B cell (primary cell): ENCODE measurements at regions not wholly inside any gene's neighbourhood (a gene's known extent, or its start where the extent isn't known, plus 50 kb on each side); places are given as distances from the start of the nearest gene placed in this dataset.

ENCODE experiments used
- ATAC-seq: fragments of 200-7000 bp; cut with Tn5 transposase; one replicate; pipeline ENCODE4 v1.10.0; 2021; ENCODE audit warnings: low read depth, mild to moderate bottlenecking, moderate number of reproducible peaks, moderate library complexity
- CTCF ChIA-PET: fragments of 350-600 bp; sonication (Branson Sonifier 250); formaldehyde crosslinking; loops from one replicate; lab custom pipeline; 2021; ENCODE audit warnings: antibody characterized with exemption, inconsistent platforms; lab: Charles Lee
- POLR2A ChIA-PET: fragments of 350-600 bp; sonication (Branson Sonifier 250); formaldehyde crosslinking; loops from one replicate; lab custom pipeline; 2021; ENCODE audit warnings: antibody characterized with exemption; lab: Charles Lee
- DNase-seq: peaks from one replicate; pipeline ENCODE4 v3.0.0; 2013
- H2AFZ ChIP-seq: 2 replicates; pipeline ENCODE4 v1.6.1; 2012; ENCODE audit warnings: mild to moderate bottlenecking, low read depth, low read length; ENCODE audit not compliant: insufficient read depth, poor library complexity, severe bottlenecking
- H3K27ac ChIP-seq, 2 donors: 1 replicate in 1 of 2; 2 replicates in 1 of 2; pipeline ENCODE4 v1.5.1; 2012 to 2013; ENCODE audit warnings: low read length in 2 of 2, mild to moderate bottlenecking in 2 of 2, moderate library complexity in 1 of 2
- H3K27me3 ChIP-seq, 4 experiments: fragments of 200-600 bp in 1 of 4; sonication (generic) in 1 of 4; replicated peaks in 1 of 4; 1 replicate in 2 of 4; 2 replicates in 2 of 4; pipeline versions ENCODE4 v1.6.1 to v1.7.0; 2013 to 2016; ENCODE audit warnings: low read length in 3 of 4, mild to moderate bottlenecking in 2 of 4, mixed read lengths in 1 of 4, moderate library complexity in 1 of 4; ENCODE audit not compliant: insufficient read depth in 4 of 4, control insufficient read depth in 3 of 4; ENCODE audit errors: control extremely low read depth in 1 of 4
- H3K36me3 ChIP-seq, 2 experiments: replicated peaks in 1 of 2; 1 replicate in 1 of 2; 2 replicates in 1 of 2; pipeline versions ENCODE4 v1.6.1 to v1.7.1; 2013; ENCODE audit warnings: low read length in 1 of 2; ENCODE audit not compliant: insufficient read depth in 2 of 2, control insufficient read depth in 1 of 2; ENCODE audit errors: control extremely low read depth in 1 of 2, extremely low read depth in 1 of 2
- H3K4me1 ChIP-seq, 2 donors: fragments of 200-600 bp in 1 of 2; sonication (generic) in 1 of 2; 1 replicate in 1 of 2; 2 replicates in 1 of 2; pipeline versions ENCODE4 v1.5.1 to v1.6.1; 2013 to 2017; ENCODE audit warnings: low read length in 2 of 2; ENCODE audit not compliant: control insufficient read depth in 2 of 2, insufficient read depth in 2 of 2
- H3K4me2 ChIP-seq: replicated peaks from 2 replicates; pipeline ENCODE3; 2012; ENCODE audit warnings: mild to moderate bottlenecking, low read depth, low read length; ENCODE audit not compliant: poor library complexity, severe bottlenecking
- H3K4me3 ChIP-seq, 5 experiments: fragments of 200-600 bp in 1 of 5; sonication (generic) in 1 of 5; 1 replicate in 3 of 5; 2 replicates in 2 of 5; pipeline versions ENCODE4 v1.5.1 to v1.7.0; 2011 to 2016; ENCODE audit warnings: low read length in 4 of 5, mild to moderate bottlenecking in 4 of 5, low read depth in 2 of 5, control low read depth in 1 of 5, moderate library complexity in 1 of 5; ENCODE audit not compliant: insufficient read depth in 1 of 5; ENCODE audit errors: control extremely low read depth in 1 of 5, extremely low read depth in 1 of 5
- H3K79me2 ChIP-seq: fragments of 200-600 bp; sonication (generic); one replicate; pipeline ENCODE4 v1.6.0; 2016; ENCODE audit warnings: low read length; ENCODE audit not compliant: control insufficient read depth, insufficient read depth
- H3K9ac ChIP-seq: fragments of 200-600 bp; sonication (generic); 2 replicates; pipeline ENCODE4 v1.6.1; 2017; ENCODE audit warnings: mild to moderate bottlenecking, low read length, moderate library complexity
- H3K9me3 ChIP-seq, 3 donors: one replicate each; pipeline versions ENCODE4 v1.6.1 to v1.7.1; 2013; ENCODE audit warnings: low read length in 2 of 3; ENCODE audit not compliant: control insufficient read depth in 2 of 3, insufficient read depth in 1 of 3; ENCODE audit errors: control extremely low read depth in 1 of 3
- H4K20me1 ChIP-seq: 2 replicates; pipeline ENCODE4 v1.6.0; 2012; ENCODE audit warnings: mild to moderate bottlenecking, low read length; ENCODE audit not compliant: insufficient read depth, control insufficient read depth, poor library complexity, severe bottlenecking
- H3K27ac Mint-ChIP-seq: one replicate; pipeline ENCODE4 v1.8.0; 2021; ENCODE audit warnings: mixed read lengths
- H3K27me3 Mint-ChIP-seq: one replicate; pipeline ENCODE4 v1.8.0; 2021; ENCODE audit warnings: mixed read lengths
- H3K4me1 Mint-ChIP-seq: one replicate; pipeline ENCODE4 v1.8.0; 2021; ENCODE audit warnings: mixed read lengths
- H3K4me3 Mint-ChIP-seq: one replicate; pipeline ENCODE4 v1.8.0; 2021; ENCODE audit warnings: mixed read lengths
- H3K9me3 Mint-ChIP-seq: one replicate; pipeline ENCODE4 v1.8.0; 2022; ENCODE audit warnings: mixed read lengths; ENCODE audit not compliant: insufficient read depth
- EZH2 ChIP-seq: IDR thresholded peaks from 2 replicates; pipeline ENCODE4 v1.6.1; 2012; ENCODE audit warnings: borderline replicate concordance, low read depth, mild to moderate bottlenecking, moderate library complexity, low read length; ENCODE audit not compliant: insufficient read depth, poor library complexity, severe bottlenecking
- WGBS: methylation state at CpG from one replicate; pipeline ENCODE4 v1.1.5; 2013; ENCODE audit warnings: missing lambda C conversion rate; ENCODE audit not compliant: insufficient coverage; 5-methylcytosine and 5-hydroxymethylcytosine counted together
- intact Hi-C: fragments of 100-400 bp; cut with micrococcal nuclease; formaldehyde crosslinking; loops from one replicate; pipeline ENCODE4 v1.10.0; 2022
- TF ChIP-seq, protein P1 (sequence below): fragments of 200-600 bp; IDR thresholded peaks from one replicate; pipeline ENCODE4 v1.8.0; 2022; ENCODE audit warnings: antibody characterized with exemption, mild to moderate bottlenecking

DNA sequence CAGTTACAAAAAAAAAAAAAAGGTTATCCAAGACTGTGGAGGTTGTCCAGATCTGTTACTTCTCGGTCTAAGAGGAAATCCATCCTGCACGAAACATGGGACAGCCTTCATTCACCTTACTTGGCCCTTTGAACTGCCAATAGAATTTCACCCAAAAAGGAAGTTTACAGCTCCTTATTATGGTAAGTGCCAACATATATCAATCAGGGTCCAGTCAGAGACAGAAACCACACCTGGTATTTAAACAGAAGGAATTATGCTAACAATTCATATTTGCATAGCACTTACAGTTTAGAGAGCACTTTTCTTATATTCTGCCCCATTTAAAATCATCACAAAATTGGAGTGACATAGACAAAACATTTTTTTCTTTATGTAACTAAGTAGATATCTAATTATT, 93.6 kb upstream of the PTPN3 start:
- Histone ChIP-seq H3K27me3 (peaks cover 0 to 3% (median 0%) of the 10 kb centered on the region in 4 experiments), H3K27ac (no peak overlapping the region), H3K9me3 (peaks cover 0 to 2% (median 0%) of the 10 kb centered on the region in 3 donors), H3K4me2 (no peak overlapping the region), H3K4me3 (no peak overlapping the region), H4K20me1 (no peaks in the 10 kb centered on the region), H3K36me3 (no peaks in the 10 kb centered on the region), H3K4me1 (no peaks in the 10 kb centered on the region), H3K9ac (no peak overlapping the region), H3K79me2 (no peaks in the 10 kb centered on the region), H2AFZ (no peak overlapping the region)
- DNase-seq (no peak), ATAC-seq (no peak)
- TF ChIP-seq, protein P1, sequence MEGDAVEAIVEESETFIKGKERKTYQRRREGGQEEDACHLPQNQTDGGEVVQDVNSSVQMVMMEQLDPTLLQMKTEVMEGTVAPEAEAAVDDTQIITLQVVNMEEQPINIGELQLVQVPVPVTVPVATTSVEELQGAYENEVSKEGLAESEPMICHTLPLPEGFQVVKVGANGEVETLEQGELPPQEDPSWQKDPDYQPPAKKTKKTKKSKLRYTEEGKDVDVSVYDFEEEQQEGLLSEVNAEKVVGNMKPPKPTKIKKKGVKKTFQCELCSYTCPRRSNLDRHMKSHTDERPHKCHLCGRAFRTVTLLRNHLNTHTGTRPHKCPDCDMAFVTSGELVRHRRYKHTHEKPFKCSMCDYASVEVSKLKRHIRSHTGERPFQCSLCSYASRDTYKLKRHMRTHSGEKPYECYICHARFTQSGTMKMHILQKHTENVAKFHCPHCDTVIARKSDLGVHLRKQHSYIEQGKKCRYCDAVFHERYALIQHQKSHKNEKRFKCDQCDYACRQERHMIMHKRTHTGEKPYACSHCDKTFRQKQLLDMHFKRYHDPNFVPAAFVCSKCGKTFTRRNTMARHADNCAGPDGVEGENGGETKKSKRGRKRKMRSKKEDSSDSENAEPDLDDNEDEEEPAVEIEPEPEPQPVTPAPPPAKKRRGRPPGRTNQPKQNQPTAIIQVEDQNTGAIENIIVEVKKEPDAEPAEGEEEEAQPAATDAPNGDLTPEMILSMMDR, result no peak
- TF ChIP-seq EZH2, result no peak
- peaks cover 3% of the 10 kb centered on the region for H3K9me3 Mint-ChIP-seq
- intact Hi-C loops, result no loop called here
- H3K4me3 Mint-ChIP-seq, result no peak overlapping the region
- H3K27me3 Mint-ChIP-seq, result peaks cover 28% of the 10 kb centered on the region
- WGBS, result no CpG with 5 or more reads among the region's 2 CpGs
- POLR2A ChIA-PET, result no interaction called here
- H3K4me1 Mint-ChIP-seq, result no peaks in the 10 kb centered on the region
- no peak overlapping the region for H3K27ac Mint-ChIP-seq
- CTCF ChIA-PET, result interaction anchor here (1.8 kb wide), 1 partner anchor 17 kb away, joined by 5 read pairs; no protein-coding TSS in a partner anchor

DNA sequence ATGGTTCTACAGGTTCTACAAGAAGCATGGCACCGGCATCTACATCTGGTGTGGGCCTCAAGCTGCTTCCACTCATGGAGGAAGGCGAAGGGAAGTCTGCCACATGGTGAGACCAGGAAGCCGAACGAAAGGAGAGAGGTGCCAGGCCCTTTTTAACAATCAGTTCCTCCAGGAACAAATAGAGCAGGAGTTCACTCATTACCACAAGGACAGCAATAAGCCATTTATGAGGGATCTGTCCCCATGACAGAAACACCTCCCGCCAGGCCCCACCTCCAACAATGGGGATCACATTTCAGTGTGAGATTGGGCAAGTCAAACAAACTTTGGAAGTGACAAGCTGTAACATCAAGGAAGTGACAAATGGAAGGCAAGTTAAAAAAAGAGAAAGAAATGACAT, 95.5 kb upstream of the PTPN3 start:
- Histone ChIP-seq H3K27ac (no peak overlapping the region), H2AFZ (no peak overlapping the region), H3K36me3 (no peaks in the 10 kb centered on the region), H3K79me2 (no peaks in the 10 kb centered on the region), H3K4me2 (no peak overlapping the region), H3K27me3 (no peaks in the 10 kb centered on the region), H3K9me3 (peaks cover 0 to 4% (median 0%) of the 10 kb centered on the region in 3 donors), H3K9ac (no peak overlapping the region), H3K4me1 (no peaks in the 10 kb centered on the region), H4K20me1 (no peaks in the 10 kb centered on the region), H3K4me3 (no peak overlapping the region)
- Mint-ChIP-seq H3K4me3 (no peak overlapping the region), H3K4me1 (no peaks in the 10 kb centered on the region), H3K9me3 (peaks cover 3% of the 10 kb centered on the region), H3K27ac (no peak overlapping the region), H3K27me3 (peaks cover 25% of the 10 kb centered on the region)
- intact Hi-C loops, result no loop called here
- TF ChIP-seq, protein P1, result no peak
- TF ChIP-seq EZH2, result no peak
- ChIA-PET CTCF (no interaction called here), POLR2A (no interaction called here)
- WGBS, result 94% methylated on average over 2 of the region's 5 CpGs
- ATAC-seq, result no peak
- no peak for DNase-seq
